H1 (cell line): ENCODE measurements at regions not wholly inside any gene's neighbourhood (a gene's known extent, or its start where the extent isn't known, plus 50 kb on each side); places are given as distances from the start of the nearest gene placed in this dataset.

ENCODE experiments used
- EGR1 ChIP-seq: IDR thresholded peaks from 2 replicates; pipeline ENCODE4 v1.6.1; 2011; ENCODE audit warnings: low read depth, low read length, borderline replicate concordance
- JUN ChIP-seq: IDR thresholded peaks from 2 replicates; pipeline ENCODE4 v1.6.1; 2011; ENCODE audit warnings: low read depth, mild to moderate bottlenecking, improper control_type of control experiment, low read length
- MAFK ChIP-seq: IDR thresholded peaks from 2 replicates; pipeline ENCODE4 v1.6.1; 2012; ENCODE audit warnings: low read depth, mild to moderate bottlenecking, improper control_type of control experiment, low read length
- RFX5 ChIP-seq: IDR thresholded peaks from 2 replicates; pipeline ENCODE4 v1.6.1; 2011; ENCODE audit warnings: low read depth, low read length, improper control_type of control experiment, borderline replicate concordance
- ZNF274 ChIP-seq: IDR thresholded peaks from 2 replicates; pipeline ENCODE4 v1.7.0; 2012; ENCODE audit warnings: low read length, borderline replicate concordance; ENCODE audit errors: extremely low read depth
- TF ChIP-seq, protein P1 (sequence below), 3 experiments: IDR thresholded peaks; 1 replicate in 2 of 3; 2 replicates in 1 of 3; pipeline versions ENCODE4 v1.5.1 to v1.6.1; 2011; ENCODE audit warnings: low read length in 3 of 3, mild to moderate bottlenecking in 3 of 3, inconsistent platforms in 2 of 3, low read depth in 1 of 3, moderate library complexity in 1 of 3; ENCODE audit not compliant: insufficient read depth in 1 of 3; ENCODE audit errors: control extremely low read depth in 1 of 3

DNA sequence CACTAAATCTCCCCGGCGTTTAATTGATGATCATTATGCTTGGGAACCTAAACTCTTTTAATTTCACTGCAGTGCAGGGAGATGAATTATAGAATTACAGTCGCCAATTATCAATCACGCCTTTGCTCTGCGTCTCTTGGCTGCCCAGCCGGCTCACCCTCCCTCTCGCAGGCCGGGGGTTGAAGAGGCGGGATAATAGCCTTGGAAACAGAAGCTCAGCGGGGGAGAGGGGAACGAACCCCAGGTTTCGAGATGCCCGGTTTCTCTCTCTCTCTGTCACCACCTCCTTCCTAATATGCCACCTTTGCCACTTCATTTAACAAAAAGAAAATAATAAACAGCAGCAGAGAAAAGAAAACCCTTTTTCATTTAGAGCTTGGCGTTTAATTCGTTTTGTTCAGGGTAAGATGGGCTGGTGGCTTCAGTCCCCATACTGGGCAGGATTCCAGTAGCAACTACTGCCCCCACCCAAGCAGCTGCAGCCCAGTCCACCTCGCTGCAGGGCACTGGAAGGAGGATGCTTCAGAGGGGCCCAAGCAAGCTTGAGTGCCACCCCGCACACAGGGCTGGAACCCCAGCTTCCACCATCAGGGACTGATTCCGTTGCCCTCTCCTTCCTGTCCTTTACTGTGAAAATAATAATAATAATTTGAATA lies 271.7 kb downstream of the BUD13 start:
- TF ChIP-seq JUN (no peak), EGR1 (no peak), ZNF274 (no peak), RFX5 (no peak), MAFK (no peak)
- TF ChIP-seq, protein P1, sequence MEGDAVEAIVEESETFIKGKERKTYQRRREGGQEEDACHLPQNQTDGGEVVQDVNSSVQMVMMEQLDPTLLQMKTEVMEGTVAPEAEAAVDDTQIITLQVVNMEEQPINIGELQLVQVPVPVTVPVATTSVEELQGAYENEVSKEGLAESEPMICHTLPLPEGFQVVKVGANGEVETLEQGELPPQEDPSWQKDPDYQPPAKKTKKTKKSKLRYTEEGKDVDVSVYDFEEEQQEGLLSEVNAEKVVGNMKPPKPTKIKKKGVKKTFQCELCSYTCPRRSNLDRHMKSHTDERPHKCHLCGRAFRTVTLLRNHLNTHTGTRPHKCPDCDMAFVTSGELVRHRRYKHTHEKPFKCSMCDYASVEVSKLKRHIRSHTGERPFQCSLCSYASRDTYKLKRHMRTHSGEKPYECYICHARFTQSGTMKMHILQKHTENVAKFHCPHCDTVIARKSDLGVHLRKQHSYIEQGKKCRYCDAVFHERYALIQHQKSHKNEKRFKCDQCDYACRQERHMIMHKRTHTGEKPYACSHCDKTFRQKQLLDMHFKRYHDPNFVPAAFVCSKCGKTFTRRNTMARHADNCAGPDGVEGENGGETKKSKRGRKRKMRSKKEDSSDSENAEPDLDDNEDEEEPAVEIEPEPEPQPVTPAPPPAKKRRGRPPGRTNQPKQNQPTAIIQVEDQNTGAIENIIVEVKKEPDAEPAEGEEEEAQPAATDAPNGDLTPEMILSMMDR (IDR thresholded peaks at IDR 0.05; ENCODE audit: control extremely low read depth in 1 of 3, insufficient read depth in 1 of 3, low read depth in 1 of 3, low read length in 3 of 3): no peak
